Peyer's patch (tissue), 4 donors: ENCODE measurements at regions not wholly inside any gene's neighbourhood (a gene's known extent, or its start where the extent isn't known, plus 50 kb on each side); places are given as distances from the start of the nearest gene placed in this dataset.

ENCODE experiments used
- POLR2A ChIP-seq, 2 donors: fragments of 450-650 bp; IDR thresholded peaks; one replicate each; pipeline ENCODE4 v1.5.1; 2017; ENCODE audit warnings: antibody characterized with exemption in 2 of 2, mild to moderate bottlenecking in 2 of 2, moderate library complexity in 2 of 2
- TF ChIP-seq, protein P1 (sequence below), 6 experiments: fragments of 450-650 bp in 4 of 6; fragments of 200-600 bp in 2 of 6; sonication (generic) in 1 of 6; IDR thresholded peaks; one replicate each; pipeline ENCODE4 v1.5.1; 2017 to 2019; ENCODE audit warnings: antibody characterized with exemption in 6 of 6, mild to moderate bottlenecking in 3 of 6, moderate library complexity in 1 of 6

DNA sequence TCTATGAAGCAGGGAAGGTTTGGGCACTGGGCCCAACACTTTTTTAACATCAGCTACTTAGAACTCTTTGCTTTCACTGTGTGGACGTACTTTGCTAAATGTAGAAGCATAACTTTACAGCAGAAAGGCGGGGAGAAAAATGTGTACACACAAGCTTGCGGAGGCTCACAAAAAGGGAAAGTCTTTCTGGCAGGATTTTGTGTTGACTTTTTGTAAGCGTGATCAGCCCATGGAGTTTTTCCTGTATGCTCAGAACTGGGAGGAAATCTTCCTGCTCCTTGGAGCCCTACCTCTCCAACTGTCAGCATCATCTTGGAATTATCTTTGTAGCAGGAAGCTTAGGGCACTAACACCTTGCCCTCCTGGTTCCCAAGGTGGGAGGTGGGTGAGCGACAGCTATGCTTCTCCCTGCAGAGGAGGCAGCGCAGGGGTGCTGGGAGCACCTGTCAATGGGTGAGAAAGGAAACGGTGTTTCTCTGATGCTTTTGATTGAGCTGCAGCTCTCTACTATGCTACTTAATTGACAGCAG lies 321.9 kb downstream of the GADD45G start:
- TF ChIP-seq POLR2A (IDR thresholded peaks at IDR 0.05) = no peak
- TF ChIP-seq, protein P1, sequence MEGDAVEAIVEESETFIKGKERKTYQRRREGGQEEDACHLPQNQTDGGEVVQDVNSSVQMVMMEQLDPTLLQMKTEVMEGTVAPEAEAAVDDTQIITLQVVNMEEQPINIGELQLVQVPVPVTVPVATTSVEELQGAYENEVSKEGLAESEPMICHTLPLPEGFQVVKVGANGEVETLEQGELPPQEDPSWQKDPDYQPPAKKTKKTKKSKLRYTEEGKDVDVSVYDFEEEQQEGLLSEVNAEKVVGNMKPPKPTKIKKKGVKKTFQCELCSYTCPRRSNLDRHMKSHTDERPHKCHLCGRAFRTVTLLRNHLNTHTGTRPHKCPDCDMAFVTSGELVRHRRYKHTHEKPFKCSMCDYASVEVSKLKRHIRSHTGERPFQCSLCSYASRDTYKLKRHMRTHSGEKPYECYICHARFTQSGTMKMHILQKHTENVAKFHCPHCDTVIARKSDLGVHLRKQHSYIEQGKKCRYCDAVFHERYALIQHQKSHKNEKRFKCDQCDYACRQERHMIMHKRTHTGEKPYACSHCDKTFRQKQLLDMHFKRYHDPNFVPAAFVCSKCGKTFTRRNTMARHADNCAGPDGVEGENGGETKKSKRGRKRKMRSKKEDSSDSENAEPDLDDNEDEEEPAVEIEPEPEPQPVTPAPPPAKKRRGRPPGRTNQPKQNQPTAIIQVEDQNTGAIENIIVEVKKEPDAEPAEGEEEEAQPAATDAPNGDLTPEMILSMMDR (IDR thresholded peaks at IDR 0.05) = no peak
